Nephron progenitor cell (in vitro differentiated cells): ENCODE measurements at regions not wholly inside any gene's neighbourhood (a gene's known extent, or its start where the extent isn't known, plus 50 kb on each side); places are given as distances from the start of the nearest gene placed in this dataset.

Source experiments
- DNase-seq: peaks from one replicate; pipeline ENCODE4 v3.0.0; 2021
- H3K27ac Mint-ChIP-seq: 2 replicates; pipeline ENCODE4 v1.8.0; 2021; ENCODE audit warnings: mild to moderate bottlenecking, moderate library complexity, mixed read lengths
- H3K27me3 Mint-ChIP-seq: 2 replicates; pipeline ENCODE4 v1.8.0; 2021; ENCODE audit warnings: mild to moderate bottlenecking, low read depth, mixed read lengths; ENCODE audit not compliant: poor library complexity
- H3K36me3 Mint-ChIP-seq: 2 replicates; pipeline ENCODE4 v1.8.0; 2021; ENCODE audit warnings: low read depth, mixed read lengths
- H3K4me1 Mint-ChIP-seq: 2 replicates; pipeline ENCODE4 v1.8.0; 2021; ENCODE audit warnings: mixed read lengths
- H3K4me3 Mint-ChIP-seq: 2 replicates; pipeline ENCODE4 v1.8.0; 2021; ENCODE audit warnings: mild to moderate bottlenecking, moderate library complexity, mixed read lengths
- H3K9me3 Mint-ChIP-seq: 2 replicates; pipeline ENCODE4 v1.8.0; 2021; ENCODE audit warnings: mild to moderate bottlenecking, moderate library complexity, mixed read lengths
- CTCF ChIP-seq: fragments of 200-600 bp; sonication (generic); IDR thresholded peaks from 2 replicates; pipeline ENCODE4 v1.5.0; 2021; ENCODE audit warnings: antibody characterized with exemption

- Mint-ChIP-seq H3K27ac (no peak overlapping the region), H3K27me3 (no peaks in the 10 kb centered on the region), H3K4me1 (no peaks in the 10 kb centered on the region), H3K36me3 (no peaks in the 10 kb centered on the region), H3K9me3 (no peaks in the 10 kb centered on the region), H3K4me3 (no peak overlapping the region)
- DNase-seq, result no peak
- no peak for TF ChIP-seq CTCF
Measured at GRCh38 chr2:145021962-145022665, 502.2 kb upstream of the ZEB2 start.

- Mint-ChIP-seq H3K27ac (no peak overlapping the region), H3K9me3 (no peaks in the 10 kb centered on the region), H3K4me1 (no peaks in the 10 kb centered on the region), H3K27me3 (no peaks in the 10 kb centered on the region), H3K4me3 (no peak overlapping the region), H3K36me3 (no peaks in the 10 kb centered on the region)
- no peak for DNase-seq
- TF ChIP-seq CTCF, result no peak
Measured at GRCh38 chr2:145020694-145021093, 500.8 kb upstream of the ZEB2 start.

- no peak for DNase-seq
- H3K4me1 Mint-ChIP-seq, result no peaks in the 10 kb centered on the region
- no peak for TF ChIP-seq CTCF
Measured at GRCh38 chr2:145020139-145020538, 500.2 kb upstream of the ZEB2 start.

GRCh38 chr2:145018502-145018901 is 498.6 kb upstream of the ZEB2 start:
- Mint-ChIP-seq H3K4me1 (no peaks in the 10 kb centered on the region), H3K27me3 (no peaks in the 10 kb centered on the region), H3K9me3 (no peaks in the 10 kb centered on the region), H3K36me3 (no peaks in the 10 kb centered on the region), H3K4me3 (no peak overlapping the region), H3K27ac (no peak overlapping the region)
- no peak for DNase-seq
- no peak for TF ChIP-seq CTCF

More at GRCh38 chr2:145020139-145020538, 500.2 kb upstream of the ZEB2 start:
- H3K27me3 Mint-ChIP-seq, result no peaks in the 10 kb centered on the region
- H3K4me3 Mint-ChIP-seq, result no peak overlapping the region
- no peaks in the 10 kb centered on the region for H3K36me3 Mint-ChIP-seq
- H3K9me3 Mint-ChIP-seq, result no peaks in the 10 kb centered on the region
- no peak overlapping the region for H3K27ac Mint-ChIP-seq

GRCh38 chr2:145017149-145017548 is 497.2 kb upstream of the ZEB2 start:
- TF ChIP-seq CTCF, result no peak
- DNase-seq, result no peak
- Mint-ChIP-seq H3K36me3 (no peaks in the 10 kb centered on the region), H3K27ac (no peak overlapping the region), H3K27me3 (no peaks in the 10 kb centered on the region), H3K9me3 (no peaks in the 10 kb centered on the region), H3K4me3 (no peak overlapping the region), H3K4me1 (peaks cover 11% of the 10 kb centered on the region)

- no peaks in the 10 kb centered on the region for H3K36me3 Mint-ChIP-seq
- H3K27ac Mint-ChIP-seq, result no peak overlapping the region
- H3K4me3 Mint-ChIP-seq, result no peak overlapping the region
- no peaks in the 10 kb centered on the region for H3K27me3 Mint-ChIP-seq
- no peaks in the 10 kb centered on the region for H3K9me3 Mint-ChIP-seq
- peaks cover 14% of the 10 kb centered on the region for H3K4me1 Mint-ChIP-seq
- TF ChIP-seq CTCF, result no peak
- no peak for DNase-seq
Measured at GRCh38 chr2:145016711-145017110, 496.8 kb upstream of the ZEB2 start.
